Muscle layer of duodenum (tissue), 2 donors: ENCODE measurements at regions not wholly inside any gene's neighbourhood (a gene's known extent, or its start where the extent isn't known, plus 50 kb on each side); places are given as distances from the start of the nearest gene placed in this dataset.

ENCODE experiments used
- H3K27ac ChIP-seq: one replicate; pipeline ENCODE4 v1.7.0; 2013; ENCODE audit warnings: mild to moderate bottlenecking, low read length
- H3K27me3 ChIP-seq: one replicate; pipeline ENCODE4 v1.7.0; 2013; ENCODE audit warnings: low read depth, mild to moderate bottlenecking, control low read depth, low read length
- H3K36me3 ChIP-seq, 2 donors: one replicate each; pipeline ENCODE4 v1.7.0; 2013; ENCODE audit warnings: low read length in 2 of 2, control low read depth in 1 of 2, mild to moderate bottlenecking in 1 of 2; ENCODE audit not compliant: insufficient read depth in 2 of 2, control insufficient read depth in 1 of 2
- H3K4me1 ChIP-seq, 2 donors: one replicate each; pipeline ENCODE4 v1.7.0; 2013; ENCODE audit warnings: low read length in 2 of 2, mild to moderate bottlenecking in 2 of 2, control low read depth in 1 of 2, moderate library complexity in 1 of 2; ENCODE audit not compliant: insufficient read depth in 2 of 2, control insufficient read depth in 1 of 2
- H3K4me3 ChIP-seq, 2 donors: one replicate each; pipeline ENCODE4 v1.7.0; 2013; ENCODE audit warnings: low read length in 2 of 2, low read depth in 1 of 2, mild to moderate bottlenecking in 1 of 2
- H3K9me3 ChIP-seq, 2 donors: one replicate each; pipeline ENCODE4 v1.7.0; 2013; ENCODE audit warnings: low read length in 2 of 2, control low read depth in 1 of 2, mild to moderate bottlenecking in 1 of 2; ENCODE audit not compliant: control insufficient read depth in 1 of 2
- donor health status: healthy.

GRCh38 chr22:22400099-22400498 is 108.4 kb downstream of the ZNF280B start:
- Histone ChIP-seq H3K36me3 (no peaks in the 10 kb centered on the region), H3K27me3 (no peaks in the 10 kb centered on the region), H3K9me3 (no peaks in the 10 kb centered on the region), H3K4me3 (no peak overlapping the region), H3K27ac (no peak overlapping the region), H3K4me1 (no peaks in the 10 kb centered on the region)

GRCh38 chr22:22400964-22401363 is 107.6 kb downstream of the ZNF280B start:
- no peaks in the 10 kb centered on the region for H3K9me3 ChIP-seq
- no peak overlapping the region for H3K4me3 ChIP-seq
- H3K27me3 ChIP-seq = no peaks in the 10 kb centered on the region
- H3K36me3 ChIP-seq = no peaks in the 10 kb centered on the region
- no peaks in the 10 kb centered on the region for H3K4me1 ChIP-seq
- no peak overlapping the region for H3K27ac ChIP-seq

- Histone ChIP-seq H3K9me3 (no peaks in the 10 kb centered on the region), H3K4me1 (no peaks in the 10 kb centered on the region), H3K36me3 (no peaks in the 10 kb centered on the region), H3K4me3 (no peak overlapping the region), H3K27ac (no peak overlapping the region), H3K27me3 (no peaks in the 10 kb centered on the region)
Observed at GRCh38 chr22:22401381-22401780, 107.2 kb downstream of the ZNF280B start.

- Histone ChIP-seq H3K4me3 (no peak overlapping the region), H3K36me3 (no peaks in the 10 kb centered on the region), H3K27me3 (no peaks in the 10 kb centered on the region), H3K9me3 (no peaks in the 10 kb centered on the region), H3K4me1 (no peaks in the 10 kb centered on the region), H3K27ac (no peak overlapping the region)
Observed at GRCh38 chr22:22403306-22403705, 105.2 kb downstream of the ZNF280B start.

- Histone ChIP-seq H3K27me3 (no peaks in the 10 kb centered on the region), H3K9me3 (no peaks in the 10 kb centered on the region), H3K4me3 (no peak overlapping the region), H3K27ac (no peak overlapping the region), H3K36me3 (no peaks in the 10 kb centered on the region), H3K4me1 (no peaks in the 10 kb centered on the region)
Observed at GRCh38 chr22:22403771-22404170, 104.8 kb downstream of the ZNF280B start.

- no peak overlapping the region for H3K27ac ChIP-seq
- no peaks in the 10 kb centered on the region for H3K4me1 ChIP-seq
- H3K4me3 ChIP-seq = no peak overlapping the region
- no peaks in the 10 kb centered on the region for H3K9me3 ChIP-seq
- H3K36me3 ChIP-seq = no peaks in the 10 kb centered on the region
- H3K27me3 ChIP-seq = no peaks in the 10 kb centered on the region
Observed at GRCh38 chr22:22404598-22405284, 103.8 kb downstream of the ZNF280B start.

GRCh38 chr22:22406445-22407027 is 102.0 kb downstream of the ZNF280B start:
- no peaks in the 10 kb centered on the region for H3K27me3 ChIP-seq
- no peaks in the 10 kb centered on the region for H3K36me3 ChIP-seq
- no peak overlapping the region for H3K27ac ChIP-seq
- no peak overlapping the region for H3K4me3 ChIP-seq
- no peaks in the 10 kb centered on the region for H3K4me1 ChIP-seq
- H3K9me3 ChIP-seq = no peaks in the 10 kb centered on the region

GRCh38 chr22:22407061-22407460 is 101.5 kb downstream of the ZNF280B start:
- Histone ChIP-seq H3K36me3 (no peaks in the 10 kb centered on the region), H3K4me1 (no peaks in the 10 kb centered on the region), H3K4me3 (no peak overlapping the region), H3K27me3 (no peaks in the 10 kb centered on the region), H3K27ac (no peak overlapping the region), H3K9me3 (no peaks in the 10 kb centered on the region)

GRCh38 chr22:22408269-22408668 is 100.3 kb downstream of the ZNF280B start:
- no peaks in the 10 kb centered on the region for H3K36me3 ChIP-seq
- no peak overlapping the region for H3K4me3 ChIP-seq
- H3K27me3 ChIP-seq = no peaks in the 10 kb centered on the region
- H3K4me1 ChIP-seq = no peaks in the 10 kb centered on the region
- H3K27ac ChIP-seq = no peak overlapping the region
- peaks cover 0 to 8% of the 10 kb centered on the region in 2 donors for H3K9me3 ChIP-seq

GRCh38 chr22:22408731-22409696 is 99.5 kb downstream of the ZNF280B start:
- Histone ChIP-seq H3K9me3 (peaks cover 0 to 9% of the 10 kb centered on the region in 2 donors), H3K27me3 (no peaks in the 10 kb centered on the region), H3K27ac (no peak overlapping the region), H3K36me3 (no peaks in the 10 kb centered on the region), H3K4me1 (no peaks in the 10 kb centered on the region), H3K4me3 (no peak overlapping the region)

GRCh38 chr22:22410121-22410520 is 98.4 kb downstream of the ZNF280B start:
- Histone ChIP-seq H3K36me3 (no peaks in the 10 kb centered on the region), H3K27me3 (no peaks in the 10 kb centered on the region), H3K27ac (no peak overlapping the region), H3K9me3 (peaks cover 0 to 9% of the 10 kb centered on the region in 2 donors), H3K4me1 (no peaks in the 10 kb centered on the region), H3K4me3 (no peak overlapping the region)
